NCI-H69 (cell line): ENCODE measurements at regions not wholly inside any gene's neighbourhood (a gene's known extent, or its start where the extent isn't known, plus 50 kb on each side); places are given as distances from the start of the nearest gene placed in this dataset.

Source experiments
- DNase-seq: peaks from one replicate; lab custom pipeline; 2025; lab: John Stamatoyannopoulos, UW

GRCh38 chr21:29443411-29444010 is 144.8 kb downstream of the BACH1 start:
- no peak for DNase-seq

- no peak for DNase-seq
These were observed 150.0 kb downstream of the BACH1 start for GRCh38 chr21:29448766-29449165.

- DNase-seq = no peak
These were observed 150.7 kb downstream of the BACH1 start for GRCh38 chr21:29449306-29449950.

DNA sequence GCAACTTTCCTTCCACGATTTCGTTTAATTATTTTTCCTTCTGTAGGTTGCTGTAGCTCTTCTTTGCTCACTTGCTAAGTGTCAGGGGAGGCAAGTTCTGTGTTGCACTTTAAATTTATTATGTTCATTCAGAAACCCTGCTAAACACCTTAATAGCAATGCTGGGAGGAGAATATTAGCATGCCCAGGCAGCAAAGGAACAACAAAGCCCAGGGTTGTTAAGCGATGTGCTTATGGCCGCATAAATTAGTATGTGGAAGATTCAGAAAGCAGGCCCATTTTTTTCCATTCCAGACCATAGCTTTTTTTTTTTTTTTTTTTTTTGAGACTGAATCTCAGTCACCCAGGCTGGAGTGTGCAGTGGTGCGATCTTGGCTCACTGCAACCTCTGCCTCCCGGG is 151.3 kb downstream of the BACH1 start:
- DNase-seq = no peak

DNA sequence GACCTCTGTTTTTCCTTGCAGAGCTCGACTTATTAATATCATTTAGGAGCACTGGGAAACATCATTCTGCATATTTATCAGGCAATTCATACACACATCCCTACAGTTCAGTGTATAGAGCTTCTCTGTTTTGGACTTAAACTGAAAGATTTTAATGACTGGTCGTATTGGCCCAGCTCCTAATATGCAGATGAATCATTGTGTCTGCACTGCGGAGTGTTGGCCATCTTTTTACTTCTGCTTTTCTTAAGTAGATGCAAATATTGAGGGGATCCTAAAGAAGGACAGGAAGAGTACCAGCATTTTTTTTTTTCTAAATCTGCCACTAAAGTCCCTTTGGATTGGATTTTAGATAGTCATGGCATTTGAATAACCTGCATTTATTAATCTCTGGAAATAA is 154.8 kb downstream of the BACH1 start:
- DNase-seq = no peak

DNA sequence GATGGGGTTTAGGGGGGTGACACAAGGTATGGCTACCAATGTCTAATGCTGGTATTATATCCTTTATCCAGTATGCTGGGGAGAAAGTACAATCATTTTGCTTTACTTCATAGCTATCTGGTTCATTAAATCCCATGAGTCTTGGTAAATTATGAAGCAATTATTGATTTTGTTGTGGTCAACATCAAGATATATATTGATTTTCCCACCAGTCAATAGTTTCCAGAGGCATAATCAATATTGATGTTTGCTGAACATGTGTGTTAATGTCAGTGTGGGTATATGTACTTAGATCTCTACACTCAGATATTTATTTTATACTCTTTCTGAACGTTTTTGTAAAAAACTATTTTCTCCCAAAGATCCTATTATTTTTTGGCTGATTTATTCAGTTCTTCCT is 155.5 kb downstream of the BACH1 start:
- DNase-seq = no peak

DNA sequence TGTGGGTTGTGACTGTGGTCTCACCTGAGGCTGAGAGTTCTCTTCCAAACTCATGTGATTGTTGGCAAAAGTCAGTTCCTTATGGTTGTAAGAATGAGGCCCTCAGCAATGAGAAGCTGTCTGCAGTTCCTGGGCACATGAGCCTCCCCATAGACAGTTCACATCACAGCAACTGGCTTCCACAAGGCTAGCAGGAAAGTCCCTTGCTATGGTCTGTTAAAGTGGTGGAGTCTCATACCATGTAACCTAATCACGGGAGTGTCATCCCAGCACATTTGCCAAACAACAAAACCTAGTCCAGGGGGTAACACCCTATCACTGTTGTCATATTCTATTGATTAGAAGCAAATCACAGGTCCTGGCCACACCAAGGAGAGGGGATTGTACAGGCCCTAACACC is 163.8 kb downstream of the BACH1 start:
- no peak for DNase-seq

- DNase-seq = peak; percentile 13
These were observed 166.8 kb downstream of the BACH1 start for GRCh38 chr21:29465546-29465945.

GRCh38 chr21:29466532-29466931 is 167.8 kb downstream of the BACH1 start:
- DNase-seq = no peak

DNA sequence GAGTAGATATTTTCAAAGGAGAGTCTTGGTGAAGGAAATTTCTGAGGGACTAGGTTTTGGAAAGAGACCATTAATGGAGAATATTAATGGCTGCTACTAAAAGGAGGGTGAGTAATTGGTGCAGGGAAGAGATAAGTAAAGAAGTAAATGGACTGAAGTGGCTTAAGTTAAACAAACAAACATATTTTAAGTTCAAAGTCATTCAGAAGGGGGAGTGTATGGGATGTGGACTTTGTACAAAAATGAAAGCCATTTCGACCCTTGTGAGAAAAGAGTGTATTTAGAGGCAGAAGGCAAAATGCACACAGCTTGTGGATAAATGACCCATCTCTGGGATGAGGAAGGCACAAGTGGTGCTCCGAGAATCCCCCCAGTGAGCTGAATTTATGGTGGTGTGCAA is 171.7 kb downstream of the BACH1 start:
- DNase-seq = no peak

GRCh38 chr21:29473808-29474207 is 175.1 kb downstream of the BACH1 start:
- no peak for DNase-seq

DNA sequence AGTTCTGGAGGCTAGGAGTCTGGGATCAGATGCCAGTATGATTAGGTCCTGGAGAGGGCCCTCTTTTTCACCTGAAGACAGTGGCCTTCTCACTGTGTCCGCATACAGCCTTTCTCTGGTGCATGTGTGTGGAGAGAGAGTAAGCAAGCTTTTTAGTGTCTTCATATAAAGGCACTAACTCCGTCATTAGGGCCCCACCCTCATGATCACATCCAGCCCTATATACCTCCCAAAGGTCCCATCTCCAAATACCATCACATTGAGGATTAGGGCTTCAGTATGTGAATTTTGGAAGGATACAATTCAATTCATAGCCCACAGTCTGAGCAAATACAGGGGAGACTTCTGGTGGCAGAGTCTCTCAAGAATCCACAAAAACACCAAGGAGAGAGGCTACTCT is 176.6 kb downstream of the BACH1 start:
- DNase-seq = no peak

- DNase-seq = peak; percentile 93
These were observed 178.6 kb downstream of the BACH1 start for GRCh38 chr21:29477347-29477746.

GRCh38 chr21:29477941-29478340 is 179.2 kb downstream of the BACH1 start:
- no peak for DNase-seq

DNA sequence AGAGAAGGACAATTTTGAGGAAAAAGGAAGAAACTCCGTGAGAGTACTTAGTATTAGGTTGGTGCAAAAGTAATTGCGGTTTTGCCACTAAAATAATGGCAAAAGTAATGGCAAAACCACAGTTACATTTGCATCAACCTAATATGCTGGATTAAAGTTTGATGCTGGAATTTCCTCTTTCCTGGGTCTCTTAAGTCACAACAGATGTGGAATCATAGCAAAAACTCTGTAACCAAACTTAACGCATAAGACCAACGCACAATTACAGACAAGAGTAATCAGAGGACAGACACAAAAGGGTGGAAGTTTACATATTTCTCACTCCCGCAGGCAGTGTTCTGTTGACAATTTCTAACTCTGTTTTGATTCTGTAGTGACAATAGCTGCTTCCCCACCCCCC is 182.4 kb downstream of the BACH1 start:
- no peak for DNase-seq

DNA sequence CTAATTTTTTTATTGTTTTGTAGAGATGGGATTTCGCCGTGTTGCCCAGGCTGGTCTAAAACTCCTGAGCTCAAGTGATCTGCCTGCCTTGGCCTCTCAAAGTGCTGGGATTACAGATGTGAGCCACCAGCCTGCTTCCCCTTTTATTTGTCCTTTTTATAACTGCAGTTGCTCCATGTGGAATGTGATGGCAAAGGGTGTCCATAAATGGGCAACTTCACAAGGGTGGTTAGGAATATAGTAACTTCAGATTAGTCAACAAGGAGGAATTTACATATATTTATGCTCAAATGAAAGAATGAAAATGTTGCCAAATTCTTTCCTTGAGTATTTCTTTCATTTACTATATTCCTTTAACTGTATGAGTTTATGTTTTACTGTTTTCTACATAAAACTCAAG is 182.9 kb downstream of the BACH1 start:
- DNase-seq = no peak

DNA sequence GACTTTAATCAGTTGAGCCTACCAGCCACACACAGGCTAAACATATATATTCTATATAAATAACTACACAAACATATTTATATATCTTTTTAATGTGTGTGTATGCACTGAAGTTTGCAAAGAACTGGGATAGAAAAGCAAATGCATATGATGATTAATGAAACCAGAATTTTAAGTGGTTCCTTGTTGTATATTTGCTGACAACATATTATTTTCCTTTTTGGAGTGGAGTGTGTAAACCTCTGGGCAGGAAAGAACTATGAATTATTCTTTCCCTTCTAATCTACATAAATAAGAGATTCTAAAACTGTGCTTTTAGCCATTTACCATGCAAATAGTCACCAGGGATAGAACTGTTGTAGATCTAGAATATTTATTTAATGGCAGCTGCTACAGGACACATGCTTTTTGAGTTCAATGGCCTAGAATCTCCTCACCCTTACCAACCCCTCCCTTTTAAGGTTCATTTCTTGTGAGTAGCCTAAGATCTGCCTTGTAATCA is 187.6 kb downstream of the BACH1 start:
- no peak for DNase-seq
